HCT116 (cell line): ENCODE measurements at regions not wholly inside any gene's neighbourhood (a gene's known extent, or its start where the extent isn't known, plus 50 kb on each side); places are given as distances from the start of the nearest gene placed in this dataset.

Experiments
- ATAC-seq: fragments of 200-7000 bp; cut with Tn5 transposase; 2 replicates; pipeline ENCODE4 v1.9.1; 2020; ENCODE audit warnings: mild to moderate bottlenecking, moderate library complexity
- BruUV-seq: library from RNA; stranded (reverse); fragments of 400-500 nt; replicated peaks from 2 replicates; lab custom pipeline; 2021; lab: Mats Ljungman, UMichigan
- CTCF ChIA-PET: fragments of 300-600 bp; sonication (Branson Sonifier 250); formaldehyde crosslinking; loops from one replicate; lab custom pipeline; 2021; ENCODE audit warnings: antibody characterized with exemption; lab: Charles Lee
- POLR2A ChIA-PET: fragments of 300-600, 350-600 bp; sonication (Branson Sonifier 250); formaldehyde crosslinking; loops from one replicate; lab custom pipeline; 2021; ENCODE audit warnings: antibody characterized with exemption; lab: Charles Lee
- RAD21 ChIA-PET, 2 experiments: fragments of 300-600 bp; sonication (Branson Sonifier 250); formaldehyde crosslinking; loops; one replicate each; lab custom pipeline; 2023; ENCODE audit warnings: low total read pairs in 2 of 2; ENCODE audit not compliant: uncharacterized antibody in 2 of 2, unreplicated experiment in 2 of 2, low non-redundant PET in 1 of 2; lab: Charles Lee
- DNase-seq: peaks from one replicate; pipeline ENCODE4 v3.0.0-alpha.2; 2010; ENCODE audit warnings: low read depth, low spot score
- H2AFZ ChIP-seq: fragments of 200-600 bp; shearing (Covaris generic), sonication (generic); 2 replicates; pipeline ENCODE4 v1.6.1; 2017; ENCODE audit warnings: low read depth, mixed run types, mixed read lengths, antibody characterized with exemption, low read length; ENCODE audit not compliant: poor library complexity, severe bottlenecking
- H3K27ac ChIP-seq: 2 replicates; pipeline ENCODE4 v1.5.1; 2012; ENCODE audit warnings: low read depth, low read length
- H3K27me3 ChIP-seq: fragments of 200-600 bp; sonication (generic); 2 replicates; pipeline ENCODE4 v1.6.1; 2016; ENCODE audit warnings: mixed run types, low read length, mixed read lengths; ENCODE audit not compliant: insufficient read depth
- H3K36me3 ChIP-seq, 2 experiments: fragments of 200-500 bp in 1 of 2; fragments of 200-600 bp in 1 of 2; sonication (Bioruptor generic) in 1 of 2; sonication (generic) in 1 of 2; 2 replicates each; pipeline versions ENCODE4 v1.5.1 to v1.6.1; 2014 to 2016; ENCODE audit warnings: low read length in 2 of 2, inconsistent platforms in 1 of 2, mixed read lengths in 1 of 2, mixed run types in 1 of 2; ENCODE audit not compliant: insufficient read depth in 2 of 2, control insufficient read depth in 1 of 2
- H3K4me1 ChIP-seq, 2 experiments: fragments of 200-600 bp in 1 of 2; sonication (generic) in 1 of 2; 2 replicates each; pipeline versions ENCODE4 v1.5.1 to v1.6.1; 2012 to 2017; ENCODE audit warnings: low read length in 2 of 2, inconsistent platforms in 1 of 2, mild to moderate bottlenecking in 1 of 2, mixed read lengths in 1 of 2, mixed run types in 1 of 2, moderate library complexity in 1 of 2; ENCODE audit not compliant: insufficient read depth in 2 of 2, control insufficient read depth in 1 of 2
- H3K4me2 ChIP-seq: fragments of 200-600 bp; sonication (generic); 2 replicates; pipeline ENCODE4 v1.6.1; 2017; ENCODE audit warnings: mixed run types, low read length, mixed read lengths
- H3K4me3 ChIP-seq, 2 experiments: fragments of 200-600 bp in 1 of 2; sonication (generic) in 1 of 2; replicated peaks in 1 of 2; 2 replicates each; pipeline ENCODE4 v1.5.1; 2011 to 2016; ENCODE audit warnings: low read length in 2 of 2, control low read depth in 1 of 2, low read depth in 1 of 2, mild to moderate bottlenecking in 1 of 2, mixed read lengths in 1 of 2, mixed run types in 1 of 2
- H3K79me2 ChIP-seq: fragments of 200-600 bp; sonication (generic); 2 replicates; pipeline ENCODE4 v1.6.1; 2017; ENCODE audit warnings: mild to moderate bottlenecking, mixed run types, low read length, moderate library complexity, mixed read lengths; ENCODE audit not compliant: insufficient read depth
- H3K9ac ChIP-seq: fragments of 200-600 bp; sonication (generic); 2 replicates; pipeline ENCODE4 v1.6.1; 2016; ENCODE audit warnings: low read length, mixed read lengths
- H3K9me2 ChIP-seq: fragments of 200-600 bp; sonication (generic), shearing (Covaris generic); 2 replicates; pipeline ENCODE4 v1.6.1; 2017; ENCODE audit warnings: mixed run types, mild to moderate bottlenecking, moderate library complexity; ENCODE audit not compliant: insufficient read depth
- H3K9me3 ChIP-seq, 2 experiments: fragments of 200-500 bp in 1 of 2; fragments of 200-600 bp in 1 of 2; sonication (Bioruptor generic) in 1 of 2; sonication (generic) in 1 of 2; 2 replicates each; pipeline ENCODE4 v1.6.1; 2014 to 2017; ENCODE audit warnings: low read length in 2 of 2, mixed read lengths in 2 of 2, inconsistent platforms in 1 of 2, low read depth in 1 of 2, mild to moderate bottlenecking in 1 of 2, mixed run types in 1 of 2, moderate library complexity in 1 of 2; ENCODE audit not compliant: control insufficient read depth in 1 of 2, insufficient read depth in 1 of 2
- H4K20me1 ChIP-seq: fragments of 200-600 bp; sonication (generic), shearing (Covaris generic); 2 replicates; pipeline ENCODE4 v1.6.1; 2017; ENCODE audit warnings: mixed run types, mild to moderate bottlenecking, moderate library complexity; ENCODE audit not compliant: insufficient read depth
- ATF3 ChIP-seq: IDR thresholded peaks from 2 replicates; pipeline ENCODE4 v1.6.1; 2012
- CBX3 ChIP-seq: IDR thresholded peaks from 2 replicates; pipeline ENCODE4 v1.6.1; 2012; ENCODE audit warnings: low read depth
- CEBPB ChIP-seq: IDR thresholded peaks from 2 replicates; pipeline ENCODE4 v1.6.1; 2012; ENCODE audit warnings: low read depth
- CTCF ChIP-seq, 3 experiments: fragments of 200-600 bp in 1 of 3; sonication (generic) in 1 of 3; IDR thresholded peaks in 2 of 3; conservative IDR thresholded peaks in 1 of 3; 2 replicates each; pipeline ENCODE4 v1.5.1; 2012 to 2017; ENCODE audit warnings: low read depth in 2 of 3, low read length in 2 of 3, antibody characterized with exemption in 1 of 3, borderline replicate concordance in 1 of 3, control low read depth in 1 of 3, mild to moderate bottlenecking in 1 of 3, mixed read lengths in 1 of 3, mixed run types in 1 of 3, moderate library complexity in 1 of 3; ENCODE audit not compliant: insufficient read depth in 1 of 3
- EGR1 ChIP-seq: IDR thresholded peaks from 2 replicates; pipeline ENCODE4 v1.6.1; 2012; ENCODE audit warnings: low read depth
- EZH2 ChIP-seq: fragments of 200-600 bp; sonication (generic); IDR thresholded peaks from 2 replicates; pipeline ENCODE4 v1.6.1; 2017; ENCODE audit warnings: antibody characterized with exemption, mixed run types
- EZH2phosphoT487 ChIP-seq: fragments of 200-600 bp; IDR thresholded peaks from 2 replicates; pipeline ENCODE4 v1.6.1; 2018; ENCODE audit warnings: antibody characterized with exemption, borderline replicate concordance
- FOSL1 ChIP-seq: IDR thresholded peaks from 2 replicates; pipeline ENCODE4 v1.6.1; 2012; ENCODE audit warnings: low read depth
- MAX ChIP-seq: IDR thresholded peaks from 2 replicates; pipeline ENCODE4 v1.6.1; 2012
- POLR2AphosphoS5 ChIP-seq: IDR thresholded peaks from 2 replicates; pipeline ENCODE4 v1.6.1; 2011; ENCODE audit warnings: mild to moderate bottlenecking, low read depth, low read length, moderate library complexity
- RAD21 ChIP-seq: IDR thresholded peaks from 2 replicates; pipeline ENCODE4 v1.6.1; 2012; ENCODE audit warnings: low read depth, mild to moderate bottlenecking
- REST ChIP-seq: IDR thresholded peaks from 2 replicates; pipeline ENCODE4 v1.6.1; 2012; ENCODE audit warnings: low read depth
- SIN3A ChIP-seq: IDR thresholded peaks from 2 replicates; pipeline ENCODE4 v1.6.1; 2012; ENCODE audit warnings: low read depth
- SP1 ChIP-seq: IDR thresholded peaks from 2 replicates; pipeline ENCODE4 v1.6.1; 2012; ENCODE audit warnings: low read depth
- TCF7L2 ChIP-seq: IDR thresholded peaks from 2 replicates; pipeline ENCODE4 v1.7.0; 2011; ENCODE audit warnings: borderline replicate concordance, inconsistent platforms; ENCODE audit not compliant: insufficient read depth, insufficient read length; ENCODE audit errors: extremely low read depth
- YY1 ChIP-seq: IDR thresholded peaks from 2 replicates; pipeline ENCODE4 v1.6.1; 2011; ENCODE audit warnings: low read length, low read depth, moderate library complexity, mild to moderate bottlenecking; ENCODE audit not compliant: insufficient replicate concordance; ENCODE audit errors: extremely low read depth
- ZBTB33 ChIP-seq: IDR thresholded peaks from 2 replicates; pipeline ENCODE4 v1.6.1; 2011; ENCODE audit warnings: mild to moderate bottlenecking, low read length, moderate library complexity; ENCODE audit not compliant: insufficient replicate concordance; ENCODE audit errors: extremely low read depth
- ZNF274 ChIP-seq: fragments of 200-500 bp; sonication (Bioruptor generic); IDR thresholded peaks from 2 replicates; pipeline ENCODE4 v1.6.1; 2014; ENCODE audit warnings: mild to moderate bottlenecking, low read depth, low read length, inconsistent platforms
- intact Hi-C: fragments of 100-400 bp; cut with micrococcal nuclease; formaldehyde crosslinking; loops from 2 replicates; pipeline ENCODE4 v1.10.0; 2022

GRCh38 chr1:189217646-189218045, 1260.0 kb downstream of the BRINP3 start:
- CTCF ChIA-PET: no interaction called here
- Histone ChIP-seq H4K20me1 (no peaks in the 10 kb centered on the region), H3K4me1 (no peaks in the 10 kb centered on the region), H3K27ac (no peak overlapping the region), H3K9me3 (no peaks in the 10 kb centered on the region), H3K79me2 (no peaks in the 10 kb centered on the region), H3K36me3 (no peaks in the 10 kb centered on the region), H3K9ac (no peak overlapping the region), H3K9me2 (no peaks in the 10 kb centered on the region), H3K4me2 (no peak overlapping the region), H3K27me3 (no peaks in the 10 kb centered on the region), H2AFZ (no peak overlapping the region), H3K4me3 (no peak overlapping the region)
- intact Hi-C loops: no loop called here
- ATAC-seq: no peak
- TF ChIP-seq EZH2phosphoT487 (no peak), RAD21 (no peak), EGR1 (no peak), CEBPB (no peak), CTCF (IDR thresholded peaks at IDR 0.05 in 2 of 3, conservative IDR thresholded peaks at IDR 0.05 in 1 of 3; ENCODE audit: borderline replicate concordance in 1 of 3, insufficient read depth in 1 of 3, low read depth in 2 of 3, low read length in 2 of 3) (no peak), SP1 (no peak), POLR2AphosphoS5 (no peak), CBX3 (no peak), ATF3 (no peak), EZH2 (no peak), YY1 (no peak), FOSL1 (no peak), TCF7L2 (no peak), ZBTB33 (no peak), REST (no peak), ZNF274 (no peak), MAX (no peak), SIN3A (no peak)
- no peak for DNase-seq
- BruUV-seq: no TSS peak
- POLR2A ChIA-PET: no interaction called here
- RAD21 ChIA-PET: no interaction called here
